Panc1 (cell line): ENCODE measurements at regions not wholly inside any gene's neighbourhood (a gene's known extent, or its start where the extent isn't known, plus 50 kb on each side); places are given as distances from the start of the nearest gene placed in this dataset.

Experiments used
- ATAC-seq: fragments of 200-7000 bp; cut with Tn5 transposase; 2 replicates; pipeline ENCODE4 v1.9.1; 2020; ENCODE audit warnings: mild to moderate bottlenecking, moderate library complexity
- BruUV-seq: library from RNA; stranded (reverse); fragments of 400-500 nt; replicated peaks from 2 replicates; lab custom pipeline; 2021; lab: Mats Ljungman, UMichigan
- CTCF ChIA-PET: fragments of 300-600 bp; sonication (Branson Sonifier 250); formaldehyde crosslinking; loops from one replicate; lab custom pipeline; 2022; ENCODE audit warnings: antibody characterized with exemption; lab: Charles Lee
- POLR2A ChIA-PET: fragments of 300-600 bp; sonication (Branson Sonifier 250); formaldehyde crosslinking; loops from one replicate; lab custom pipeline; 2022; ENCODE audit warnings: antibody characterized with exemption; lab: Charles Lee
- DNase-seq: peaks from one replicate; pipeline ENCODE4 v3.0.0-alpha.2; 2010; ENCODE audit warnings: low read depth, low spot score
- H3K27ac ChIP-seq: 2 replicates; pipeline ENCODE4 v1.5.1; 2011; ENCODE audit warnings: mild to moderate bottlenecking, low read length, inconsistent platforms
- H3K27me3 ChIP-seq: fragments of 200-500 bp; sonication (Bioruptor generic); 2 replicates; pipeline ENCODE4 v1.6.0; 2014; ENCODE audit warnings: low read length, inconsistent platforms; ENCODE audit not compliant: control insufficient read depth, insufficient read depth
- H3K36me3 ChIP-seq: fragments of 200-500 bp; sonication (Bioruptor generic); 2 replicates; pipeline ENCODE4 v1.5.1; 2014; ENCODE audit warnings: inconsistent platforms, mild to moderate bottlenecking, low read length, moderate library complexity; ENCODE audit not compliant: control insufficient read depth, insufficient read depth
- H3K4me1 ChIP-seq: 2 replicates; pipeline ENCODE4 v1.5.1; 2011; ENCODE audit warnings: inconsistent platforms, mild to moderate bottlenecking, low read length, moderate library complexity; ENCODE audit not compliant: control insufficient read depth, insufficient read depth
- H3K4me3 ChIP-seq, 2 experiments: 2 replicates each; pipeline ENCODE4 v1.5.1; 2011 to 2012; ENCODE audit warnings: low read depth in 2 of 2, low read length in 2 of 2, mild to moderate bottlenecking in 2 of 2, inconsistent platforms in 1 of 2, moderate library complexity in 1 of 2
- H3K9me3 ChIP-seq: fragments of 200-500 bp; sonication (Bioruptor generic); 2 replicates; pipeline ENCODE4 v1.5.1; 2014; ENCODE audit warnings: low read depth, mild to moderate bottlenecking, inconsistent platforms, low read length, moderate library complexity; ENCODE audit not compliant: control insufficient read depth, insufficient read depth
- CTCF ChIP-seq: fragments of 450-650 bp; IDR thresholded peaks from 2 replicates; pipeline ENCODE4 v1.5.1; 2017; ENCODE audit warnings: mild to moderate bottlenecking
- POLR2AphosphoS5 ChIP-seq: IDR thresholded peaks from 2 replicates; pipeline ENCODE4 v1.6.1; 2012; ENCODE audit warnings: mild to moderate bottlenecking, low read depth, low read length, moderate library complexity
- REST ChIP-seq, 2 experiments: IDR thresholded peaks; 2 replicates each; pipeline ENCODE4 v1.6.1; 2011 to 2012; ENCODE audit warnings: low read depth in 2 of 2, control low read depth in 1 of 2, low read length in 1 of 2, mild to moderate bottlenecking in 1 of 2, moderate library complexity in 1 of 2; ENCODE audit not compliant: insufficient read depth in 1 of 2
- SIN3A ChIP-seq: IDR thresholded peaks from 2 replicates; pipeline ENCODE4 v1.6.1; 2012; ENCODE audit warnings: low read depth, mild to moderate bottlenecking, low read length, moderate library complexity, borderline replicate concordance; ENCODE audit not compliant: insufficient read depth
- TCF7L2 ChIP-seq: IDR thresholded peaks from 2 replicates; pipeline ENCODE4 v1.6.1; 2011; ENCODE audit warnings: mild to moderate bottlenecking, low read depth, low read length, inconsistent platforms
- in situ Hi-C: cut with HindIII; loops from 2 replicates; pipeline ENCODE4 v1.10.0; 2016; ENCODE audit warnings: low sequenced_read_pairs, low pct_unique_long_range_greater_than_20kb
- intact Hi-C: fragments of 100-400 bp; cut with micrococcal nuclease; formaldehyde crosslinking; loops from one replicate; pipeline ENCODE4 v1.10.0; 2022; ENCODE audit not compliant: unreplicated experiment

GRCh38 chr13:48862572-48862971 is 113.1 kb upstream of the FNDC3A start:
- BruUV-seq = no TSS peak
- Histone ChIP-seq H3K4me3 (no peak overlapping the region), H3K27ac (no peak overlapping the region), H3K27me3 (no peaks in the 10 kb centered on the region), H3K36me3 (no peaks in the 10 kb centered on the region), H3K9me3 (no peaks in the 10 kb centered on the region), H3K4me1 (no peaks in the 10 kb centered on the region)
- DNase-seq (no peak), ATAC-seq (no peak)
- CTCF ChIA-PET = no interaction called here
- POLR2A ChIA-PET = no interaction called here
- TF ChIP-seq SIN3A (no peak), CTCF (no peak), POLR2AphosphoS5 (no peak), TCF7L2 (no peak)
- in situ Hi-C loops = no loop called here
- intact Hi-C loops = no loop called here

GRCh38 chr13:48864100-48864499 is 111.6 kb upstream of the FNDC3A start:
- H3K36me3 ChIP-seq = no peaks in the 10 kb centered on the region
- no peaks in the 10 kb centered on the region for H3K9me3 ChIP-seq
- in situ Hi-C loops (no loop called here), intact Hi-C loops (no loop called here)
- no peak for ATAC-seq
- H3K4me3 ChIP-seq = no peak overlapping the region
- TF ChIP-seq POLR2AphosphoS5 (no peak), CTCF (no peak), REST (IDR thresholded peaks at IDR 0.05; ENCODE audit: insufficient read depth in 1 of 2, low read depth in 2 of 2, low read length in 1 of 2) (no peak), SIN3A (no peak), TCF7L2 (no peak)
- no peak for DNase-seq
- H3K27ac ChIP-seq = no peak overlapping the region
- ChIA-PET CTCF (no interaction called here), POLR2A (no interaction called here)
- H3K4me1 ChIP-seq = no peaks in the 10 kb centered on the region
- no TSS peak for BruUV-seq
- no peaks in the 10 kb centered on the region for H3K27me3 ChIP-seq
